ENCODE measurements at regions not wholly inside any gene's neighbourhood (a gene's known extent, or its start where the extent isn't known, plus 50 kb on each side); places are given as distances from the start of the nearest gene placed in this dataset.

- Histone ChIP-seq H3K36me3 (replicated peaks; ENCODE audit: control insufficient read depth, insufficient read depth, low read length) (no peaks in the 10 kb centered on the region), H3K4me3 (ENCODE audit: insufficient read depth, low read depth, low read length) (no peak overlapping the region), H3K27me3 (ENCODE audit: control insufficient read depth, insufficient read depth, low read length) (peaks cover 15% of the 10 kb centered on the region)
- DNase-seq: peak; percentile 77
Measured at GRCh38 chr17:36705874-36706731, 104.7 kb downstream of the MRM1 start.

GRCh38 chr17:36707904-36708303, 106.5 kb downstream of the MRM1 start:
- H3K27me3 ChIP-seq (ENCODE audit: control insufficient read depth, insufficient read depth, low read length): peaks cover 10% of the 10 kb centered on the region
- DNase-seq: no peak
- H3K4me3 ChIP-seq (ENCODE audit: insufficient read depth, low read depth, low read length): no peak overlapping the region
- no peaks in the 10 kb centered on the region for H3K36me3 ChIP-seq (replicated peaks; ENCODE audit: control insufficient read depth, insufficient read depth, low read length)

GRCh38 chr17:36714789-36715188, 113.4 kb downstream of the MRM1 start:
- H3K4me3 ChIP-seq (ENCODE audit: insufficient read depth, low read depth, low read length): no peak overlapping the region
- no peaks in the 10 kb centered on the region for H3K36me3 ChIP-seq (replicated peaks; ENCODE audit: control insufficient read depth, insufficient read depth, low read length)
- H3K27me3 ChIP-seq (ENCODE audit: control insufficient read depth, insufficient read depth, low read length): no peaks in the 10 kb centered on the region
- DNase-seq: no peak

GRCh38 chr17:36715951-36716350, 114.6 kb downstream of the MRM1 start:
- H3K27me3 ChIP-seq (ENCODE audit: control insufficient read depth, insufficient read depth, low read length): no peaks in the 10 kb centered on the region
- no peaks in the 10 kb centered on the region for H3K36me3 ChIP-seq (replicated peaks; ENCODE audit: control insufficient read depth, insufficient read depth, low read length)
- no peak for DNase-seq
- no peak overlapping the region for H3K4me3 ChIP-seq (ENCODE audit: insufficient read depth, low read depth, low read length)

- no peak overlapping the region for H3K4me3 ChIP-seq (ENCODE audit: insufficient read depth, low read depth, low read length)
- H3K27me3 ChIP-seq (ENCODE audit: control insufficient read depth, insufficient read depth, low read length): no peaks in the 10 kb centered on the region
- no peak for DNase-seq
- H3K36me3 ChIP-seq (replicated peaks; ENCODE audit: control insufficient read depth, insufficient read depth, low read length): no peaks in the 10 kb centered on the region
Measured at GRCh38 chr17:36717088-36717487, 115.7 kb downstream of the MRM1 start.

- Histone ChIP-seq H3K36me3 (replicated peaks; ENCODE audit: control insufficient read depth, insufficient read depth, low read length) (no peaks in the 10 kb centered on the region), H3K4me3 (ENCODE audit: insufficient read depth, low read depth, low read length) (no peak overlapping the region), H3K27me3 (ENCODE audit: control insufficient read depth, insufficient read depth, low read length) (no peaks in the 10 kb centered on the region)
- DNase-seq: no peak
Measured at GRCh38 chr17:36720131-36720530, 118.7 kb downstream of the MRM1 start.

GRCh38 chr17:36721560-36722120, 120.3 kb downstream of the MRM1 start:
- Histone ChIP-seq H3K27me3 (ENCODE audit: control insufficient read depth, insufficient read depth, low read length) (no peaks in the 10 kb centered on the region), H3K4me3 (ENCODE audit: insufficient read depth, low read depth, low read length) (peak overlapping the region; percentile 56), H3K36me3 (replicated peaks; ENCODE audit: control insufficient read depth, insufficient read depth, low read length) (no peaks in the 10 kb centered on the region)
- no peak for DNase-seq

GRCh38 chr17:36722121-36722902, 120.9 kb downstream of the MRM1 start:
- DNase-seq: peak; percentile 97
- Histone ChIP-seq H3K36me3 (replicated peaks; ENCODE audit: control insufficient read depth, insufficient read depth, low read length) (no peaks in the 10 kb centered on the region), H3K27me3 (ENCODE audit: control insufficient read depth, insufficient read depth, low read length) (no peaks in the 10 kb centered on the region; the same call in 1 of the 2 replicates), H3K4me3 (ENCODE audit: insufficient read depth, low read depth, low read length) (peak overlapping the region; percentile 56)

GRCh38 chr17:36722903-36723263, 121.5 kb downstream of the MRM1 start:
- Histone ChIP-seq H3K27me3 (ENCODE audit: control insufficient read depth, insufficient read depth, low read length) (no peaks in the 10 kb centered on the region; the same call in none of the 2 replicates), H3K36me3 (replicated peaks; ENCODE audit: control insufficient read depth, insufficient read depth, low read length) (no peaks in the 10 kb centered on the region), H3K4me3 (ENCODE audit: insufficient read depth, low read depth, low read length) (peak overlapping the region; percentile 56; the same call in 1 of the 2 replicates)
- DNase-seq: no peak

- no peak for DNase-seq
Measured at GRCh38 chr17:36723459-36724025, 122.2 kb downstream of the MRM1 start.

GRCh38 chr17:36726199-36726598, 124.8 kb downstream of the MRM1 start:
- Histone ChIP-seq H3K36me3 (replicated peaks; ENCODE audit: control insufficient read depth, insufficient read depth, low read length) (no peaks in the 10 kb centered on the region), H3K4me3 (ENCODE audit: insufficient read depth, low read depth, low read length) (no peak overlapping the region), H3K27me3 (ENCODE audit: control insufficient read depth, insufficient read depth, low read length) (peaks cover 6% of the 10 kb centered on the region)
- DNase-seq: no peak

More at GRCh38 chr17:36723459-36724025, 122.2 kb downstream of the MRM1 start:
- Histone ChIP-seq H3K4me3 (ENCODE audit: insufficient read depth, low read depth, low read length) (no peak overlapping the region), H3K36me3 (replicated peaks; ENCODE audit: control insufficient read depth, insufficient read depth, low read length) (no peaks in the 10 kb centered on the region), H3K27me3 (ENCODE audit: control insufficient read depth, insufficient read depth, low read length) (no peaks in the 10 kb centered on the region; the same call in none of the 2 replicates)

- Histone ChIP-seq H3K4me3 (ENCODE audit: insufficient read depth, low read depth, low read length) (no peak overlapping the region), H3K36me3 (replicated peaks; ENCODE audit: control insufficient read depth, insufficient read depth, low read length) (no peaks in the 10 kb centered on the region), H3K27me3 (ENCODE audit: control insufficient read depth, insufficient read depth, low read length) (peaks cover 8% of the 10 kb centered on the region)
- DNase-seq: no peak
Measured at GRCh38 chr17:36727052-36727451, 125.7 kb downstream of the MRM1 start.

- DNase-seq: no peak
- Histone ChIP-seq H3K36me3 (replicated peaks; ENCODE audit: control insufficient read depth, insufficient read depth, low read length) (no peaks in the 10 kb centered on the region), H3K27me3 (ENCODE audit: control insufficient read depth, insufficient read depth, low read length) (peaks cover 8% of the 10 kb centered on the region), H3K4me3 (ENCODE audit: insufficient read depth, low read depth, low read length) (no peak overlapping the region)
Measured at GRCh38 chr17:36727577-36727976, 126.2 kb downstream of the MRM1 start.
